Motor neuron (in vitro differentiated cells): ENCODE measurements at regions not wholly inside any gene's neighbourhood (a gene's known extent, or its start where the extent isn't known, plus 50 kb on each side); places are given as distances from the start of the nearest gene placed in this dataset.

Experiments
- ATAC-seq, 8 experiments: fragments of 200-7000 bp; cut with Tn5 transposase; replicated peaks in 6 of 8; 2 replicates each; pipeline ENCODE4 v1.8.0; 2021; ENCODE audit warnings: mild to moderate bottlenecking in 8 of 8, moderate library complexity in 8 of 8
- H3K27ac ChIP-seq, 2 donors: fragments of 250-450 bp; sonication (Bioruptor Pico); 2 replicates each; pipeline ENCODE4 v1.9.0; 2021; ENCODE audit warnings: antibody characterized with exemption in 2 of 2, mild to moderate bottlenecking in 2 of 2, moderate library complexity in 1 of 2
- H3K4me1 ChIP-seq, 2 donors: fragments of 250-450 bp; sonication (Bioruptor Pico); replicated peaks in 1 of 2; 2 replicates each; pipeline ENCODE4 v1.6.1; 2021; ENCODE audit warnings: antibody characterized with exemption in 2 of 2, mild to moderate bottlenecking in 2 of 2, moderate library complexity in 1 of 2
- H3K4me3 ChIP-seq, 5 donors: fragments of 250-450 bp; sonication (Bioruptor Pico); 2 replicates each; pipeline ENCODE4 v1.9.0; 2021; ENCODE audit warnings: antibody characterized with exemption in 5 of 5, mild to moderate bottlenecking in 5 of 5, moderate library complexity in 4 of 5
- WGBS, 10 experiments: fragments of 450-650 bp; shearing (Covaris generic); methylation state at CpG; one replicate each; pipeline ENCODE4 v1.0.0; 2022; 5-methylcytosine and 5-hydroxymethylcytosine counted together
- in situ Hi-C, 9 experiments: fragments of 400-800 bp; cut with MboI; loops; one replicate each; pipeline ENCODE4 v1.15.0; 2021; ENCODE audit warnings: low sequenced_read_pairs in 9 of 9, low pct_unique_long_range_greater_than_20kb in 2 of 9; ENCODE audit not compliant: unreplicated experiment in 9 of 9

DNA sequence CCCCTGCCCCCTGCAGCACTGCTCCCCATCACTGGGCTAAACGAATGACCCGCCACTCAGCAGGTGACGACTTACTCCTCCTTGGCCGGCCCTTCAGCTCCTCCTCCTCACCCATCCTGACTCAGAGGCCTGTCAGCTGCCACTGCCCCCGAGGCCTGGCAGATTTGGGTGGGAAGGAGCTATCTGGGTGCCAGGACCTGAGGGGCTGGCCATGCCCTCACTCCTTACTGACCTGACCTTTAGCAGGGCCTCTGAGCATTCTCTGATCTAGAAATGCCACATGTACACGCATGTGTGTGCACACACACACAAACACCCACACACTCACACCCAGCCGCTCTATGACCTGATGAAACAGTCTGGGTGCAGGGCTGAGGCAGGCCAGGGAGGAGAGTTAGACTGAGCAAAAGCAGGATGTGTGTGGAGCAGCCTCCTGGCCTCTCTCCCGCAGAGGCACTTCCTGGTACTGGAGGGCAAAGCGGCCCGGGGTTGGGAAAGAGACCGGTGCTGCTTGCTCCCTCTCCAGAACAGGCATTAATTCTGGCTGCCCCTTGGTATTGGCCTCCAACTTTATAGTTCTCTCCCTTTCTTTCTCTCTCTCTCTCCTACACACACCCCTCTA lies 68.0 kb downstream of the ZFP36L2 start:
- in situ Hi-C loops, result no loop called here
- peak; percentile 52 to 89 (median 78) for ATAC-seq
- peaks cover 12 to 24% of the 10 kb centered on the region in 2 donors for H3K4me1 ChIP-seq
- peak overlapping the region in 1 of 2 donors; percentile 65 for H3K27ac ChIP-seq
- H3K4me3 ChIP-seq, result no peak overlapping the region
- 0 to 73% (median 54%) methylated on average over 1 to 6 of the region's 11 CpGs; no CpG with 5 or more reads in 6 of the 10 experiments for WGBS, 10 experiments

DNA sequence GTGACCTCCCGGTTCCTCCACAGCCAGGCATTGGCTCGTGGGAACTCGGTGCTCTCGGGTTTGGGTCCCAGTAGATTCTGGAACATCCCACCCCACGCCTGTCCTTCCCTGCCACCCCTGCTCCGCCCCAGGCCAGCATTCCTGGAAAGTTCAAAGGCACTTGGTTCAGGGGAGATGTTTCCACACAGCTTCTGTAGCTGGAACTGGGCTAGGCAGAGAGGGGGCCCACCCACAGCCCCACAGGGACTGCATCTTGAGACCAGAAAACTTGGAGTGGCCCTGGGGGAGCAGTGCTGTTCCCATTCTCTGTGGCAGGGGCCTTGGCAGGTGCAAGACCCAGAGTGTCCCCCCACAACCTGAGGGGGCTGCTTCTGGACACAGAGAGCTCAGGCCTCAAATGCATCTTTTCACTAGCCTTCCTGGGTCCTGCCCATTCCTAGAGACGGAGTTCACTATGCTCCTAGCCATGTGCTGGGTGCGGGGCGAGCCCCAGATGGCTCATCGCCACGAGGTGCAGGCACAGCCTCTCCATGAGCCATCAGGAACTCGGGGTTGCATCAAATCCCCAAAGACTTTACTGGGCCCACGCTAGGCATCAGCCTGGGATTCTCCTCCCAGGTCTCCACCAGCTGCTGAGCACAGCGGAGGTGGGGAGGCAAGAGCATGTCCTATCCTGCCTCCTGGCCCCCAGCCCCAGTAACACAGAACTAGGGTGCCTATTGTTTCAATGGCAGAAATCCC lies 68.7 kb downstream of the ZFP36L2 start:
- 84 to 100% (median 95%) methylated on average over 1 to 5 of the region's 14 CpGs; no CpG with 5 or more reads in 6 of the 10 experiments for WGBS, 10 experiments
- Histone ChIP-seq H3K4me3 (no peak overlapping the region), H3K27ac (peak overlapping the region in 1 of 2 donors; percentile 65), H3K4me1 (peaks cover 17 to 24% of the 10 kb centered on the region in 2 donors)
- ATAC-seq, result peak in 3 of 8 experiments; percentile 6 to 55 (median 37)
- in situ Hi-C loops, result no loop called here

DNA sequence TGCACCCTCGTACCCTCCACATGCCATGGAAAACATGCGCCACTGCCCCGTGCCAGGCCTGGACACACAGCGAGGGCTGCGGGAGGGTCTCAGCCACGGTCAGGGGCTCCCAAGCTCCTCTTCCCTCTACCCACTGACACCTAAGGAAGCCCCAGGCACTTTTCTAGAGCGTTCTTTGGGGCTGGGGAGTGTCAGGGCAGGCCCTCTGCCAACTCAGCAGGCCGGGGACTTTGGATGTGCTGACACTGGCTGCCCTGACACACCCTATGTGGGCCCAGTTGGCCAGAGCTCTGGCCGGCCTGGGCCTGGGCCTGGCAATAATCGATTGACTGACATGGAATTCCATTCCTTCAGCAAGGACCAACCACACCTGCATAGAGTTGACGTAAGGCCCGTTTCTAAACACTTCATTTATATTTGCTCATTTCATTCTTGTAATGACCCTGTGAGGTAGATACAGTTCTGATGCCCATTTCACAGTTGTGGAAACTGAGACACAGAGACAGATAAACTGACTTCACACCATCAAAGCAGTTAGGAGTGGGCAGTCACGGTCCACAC lies 70.5 kb downstream of the ZFP36L2 start:
- H3K27ac ChIP-seq, result no peak overlapping the region
- ATAC-seq, result no peak
- 81 to 100% (median 90%) methylated on average over 2 to 5 of the region's 13 CpGs; no CpG with 5 or more reads in 3 of the 10 experiments for WGBS, 10 experiments
- in situ Hi-C loops, result no loop called here
- H3K4me1 ChIP-seq, result peaks cover 27 to 34% of the 10 kb centered on the region in 2 donors
- no peak overlapping the region for H3K4me3 ChIP-seq

DNA sequence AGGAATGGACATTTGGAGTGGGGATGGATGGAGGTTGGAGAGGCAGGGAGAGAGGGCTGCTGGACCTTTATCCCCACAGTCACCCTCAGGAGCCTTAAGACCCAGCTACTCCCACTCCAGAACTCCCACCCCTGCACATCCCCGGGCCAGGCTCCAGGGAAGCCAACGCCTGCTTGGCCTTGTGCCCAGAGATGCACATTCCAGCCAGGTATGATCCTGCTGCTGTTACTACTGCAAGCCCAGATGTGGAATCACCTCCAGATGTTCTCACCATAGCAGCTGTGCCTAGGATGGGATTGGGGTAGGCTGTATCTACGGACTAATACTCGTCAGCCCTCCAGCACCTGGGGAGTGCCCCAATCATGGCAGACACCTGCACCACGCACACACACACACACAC lies 71.7 kb downstream of the ZFP36L2 start:
- WGBS, 10 experiments, result 17 to 100% (median 88%) methylated on average over 1 to 4 of the region's 5 CpGs; no CpG with 5 or more reads in 5 of the 10 experiments
- in situ Hi-C loops, result no loop called here
- peaks cover 27 to 34% of the 10 kb centered on the region in 2 donors for H3K4me1 ChIP-seq
- ATAC-seq, result no peak
- no peak overlapping the region for H3K4me3 ChIP-seq
- H3K27ac ChIP-seq, result no peak overlapping the region

GRCh38 chr2:43152741-43153647 lies 73.4 kb downstream of the ZFP36L2 start:
- Histone ChIP-seq H3K4me1 (peaks cover 22 to 27% of the 10 kb centered on the region in 2 donors), H3K27ac (peak overlapping the region; percentile 63 to 79), H3K4me3 (no peak overlapping the region)
- peak in 3 of 8 experiments; percentile 31 to 45 (median 40) for ATAC-seq
- WGBS, 10 experiments, result 92 to 100% methylated on average over 1 to 2 of the region's 11 CpGs; no CpG with 5 or more reads in 8 of the 10 experiments
- in situ Hi-C loops, result no loop called here

- peak in 5 of 8 experiments; percentile 95 to 97 (median 96) for ATAC-seq
- Histone ChIP-seq H3K4me1 (peaks cover 17 to 19% of the 10 kb centered on the region in 2 donors), H3K27ac (peak overlapping the region; percentile 63 to 79), H3K4me3 (no peak overlapping the region)
- in situ Hi-C loops, result no loop called here
- WGBS, 10 experiments, result 0 to 80% (median 51%) methylated on average over 1 to 5 of the region's 8 CpGs; no CpG with 5 or more reads in 3 of the 10 experiments
Measured at GRCh38 chr2:43152186-43152585, 74.2 kb downstream of the ZFP36L2 start.

DNA sequence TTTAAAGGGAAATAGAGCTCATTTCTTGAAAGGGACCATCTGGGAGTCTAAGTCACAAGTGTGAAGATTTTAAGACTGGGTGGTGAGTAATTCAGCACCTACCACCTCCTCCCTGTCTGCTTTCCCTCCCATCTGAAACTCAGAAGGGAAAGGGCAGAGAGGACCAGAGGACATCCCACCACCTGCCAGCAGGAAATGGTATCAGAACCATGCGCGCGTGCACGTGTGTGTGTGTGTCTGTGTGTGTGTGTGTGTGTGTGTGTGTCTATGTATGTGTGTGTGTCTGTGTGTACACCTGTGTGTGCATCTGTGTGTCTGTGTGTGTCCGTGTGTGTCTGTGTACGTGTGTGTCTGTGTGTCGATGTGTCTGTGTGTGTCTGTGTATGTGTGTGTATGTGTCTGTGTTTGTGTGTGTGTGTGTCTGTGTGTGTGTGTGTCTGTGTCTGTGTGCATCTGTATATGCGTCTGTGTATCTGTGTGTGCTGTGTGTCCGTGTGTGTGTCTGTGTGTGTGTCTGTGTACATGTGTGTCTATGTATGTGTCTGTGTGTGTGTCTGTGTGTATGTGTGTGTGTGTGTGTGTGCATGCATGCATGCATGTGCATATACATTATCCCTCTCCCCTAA lies 76.8 kb downstream of the ZFP36L2 start:
- H3K4me1 ChIP-seq, result peaks cover 17 to 24% of the 10 kb centered on the region in 2 donors
- no peak overlapping the region for H3K4me3 ChIP-seq
- H3K27ac ChIP-seq, result no peak overlapping the region
- in situ Hi-C loops, result loop anchor here in 1 of 9 experiments (25.0 kb wide), 1 partner anchor 338 kb away; no protein-coding TSS in a partner anchor
- no peak for ATAC-seq
- WGBS, 10 experiments, result 33 to 77% methylated on average over 1 to 3 of the region's 9 CpGs; no CpG with 5 or more reads in 8 of the 10 experiments

DNA sequence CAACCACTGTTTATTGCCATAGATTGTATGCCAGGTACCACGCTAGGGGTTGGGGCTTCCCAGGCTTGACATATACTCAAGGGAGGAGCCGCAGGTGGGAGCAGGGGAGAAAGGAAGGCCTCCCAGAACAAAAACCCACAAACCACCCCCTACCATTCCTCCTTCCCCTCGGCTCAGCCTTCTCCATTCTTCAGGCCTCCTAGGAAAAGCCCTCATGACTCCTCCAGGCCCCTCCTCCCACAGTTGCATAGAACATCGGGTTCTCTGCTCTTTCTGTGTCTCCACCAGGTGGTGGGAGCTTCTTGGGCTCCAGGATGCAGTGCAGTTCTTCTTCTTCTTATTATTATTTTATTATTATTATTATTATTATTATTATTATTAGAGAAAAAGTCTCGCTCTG lies 80.3 kb downstream of the ZFP36L2 start:
- Histone ChIP-seq H3K4me1 (peaks cover 0 to 4% of the 10 kb centered on the region in 2 donors), H3K4me3 (no peak overlapping the region), H3K27ac (no peak overlapping the region)
- in situ Hi-C loops, result loop anchor here in 1 of 9 experiments (25.0 kb wide), 1 partner anchor 341 kb away; no protein-coding TSS in a partner anchor
- ATAC-seq, result no peak
- 0 to 100% (median 53%) methylated on average over 1 to 4 of the region's 5 CpGs; no CpG with 5 or more reads in 6 of the 10 experiments for WGBS, 10 experiments

GRCh38 chr2:43144263-43144662 lies 82.1 kb downstream of the ZFP36L2 start:
- no peak overlapping the region for H3K4me3 ChIP-seq
- WGBS, 10 experiments, result 50 to 100% (median 86%) methylated on average over 1 to 2 of the region's 2 CpGs; no CpG with 5 or more reads in 1 of the 10 experiments
- H3K4me1 ChIP-seq, result peaks cover 0 to 4% of the 10 kb centered on the region in 2 donors
- in situ Hi-C loops, result loop anchor here in 1 of 9 experiments (25.0 kb wide), 1 partner anchor 343 kb away; no protein-coding TSS in a partner anchor
- no peak for ATAC-seq
- H3K27ac ChIP-seq, result no peak overlapping the region

GRCh38 chr2:43143756-43144155 lies 82.7 kb downstream of the ZFP36L2 start:
- WGBS, 10 experiments, result 50 to 98% (median 83%) methylated on average over 2 to 8 of the region's 8 CpGs; no CpG with 5 or more reads in 3 of the 10 experiments
- in situ Hi-C loops, result loop anchor here in 1 of 9 experiments (25.0 kb wide), 1 partner anchor 344 kb away; no protein-coding TSS in a partner anchor
- ATAC-seq, result no peak

GRCh38 chr2:43142921-43143438 lies 83.4 kb downstream of the ZFP36L2 start:
- Histone ChIP-seq H3K27ac (no peak overlapping the region), H3K4me3 (no peak overlapping the region), H3K4me1 (peaks cover 2 to 5% of the 10 kb centered on the region in 2 donors)
- peak in 2 of 8 experiments; percentile 20 to 48 for ATAC-seq
- WGBS, 10 experiments, result 80 to 100% (median 86%) methylated on average over 1 to 3 of the region's 7 CpGs; no CpG with 5 or more reads in 4 of the 10 experiments
- in situ Hi-C loops, result loop anchor here in 1 of 9 experiments (25.0 kb wide), 1 partner anchor 344 kb away; no protein-coding TSS in a partner anchor

More at GRCh38 chr2:43143756-43144155, 82.7 kb downstream of the ZFP36L2 start:
- Histone ChIP-seq H3K4me1 (peaks cover 0 to 4% of the 10 kb centered on the region in 2 donors), H3K4me3 (no peak overlapping the region), H3K27ac (no peak overlapping the region)
